ENCODE measurements at regions not wholly inside any gene's neighbourhood (a gene's known extent, or its start where the extent isn't known, plus 50 kb on each side); places are given as distances from the start of the nearest gene placed in this dataset.
"Not testable (repeated sequence)": the region's sequence is repeated elsewhere in the genome, so short reads cannot be mapped to it uniquely, and the experiment has no call there.

- TF ChIP-seq, protein P1, sequence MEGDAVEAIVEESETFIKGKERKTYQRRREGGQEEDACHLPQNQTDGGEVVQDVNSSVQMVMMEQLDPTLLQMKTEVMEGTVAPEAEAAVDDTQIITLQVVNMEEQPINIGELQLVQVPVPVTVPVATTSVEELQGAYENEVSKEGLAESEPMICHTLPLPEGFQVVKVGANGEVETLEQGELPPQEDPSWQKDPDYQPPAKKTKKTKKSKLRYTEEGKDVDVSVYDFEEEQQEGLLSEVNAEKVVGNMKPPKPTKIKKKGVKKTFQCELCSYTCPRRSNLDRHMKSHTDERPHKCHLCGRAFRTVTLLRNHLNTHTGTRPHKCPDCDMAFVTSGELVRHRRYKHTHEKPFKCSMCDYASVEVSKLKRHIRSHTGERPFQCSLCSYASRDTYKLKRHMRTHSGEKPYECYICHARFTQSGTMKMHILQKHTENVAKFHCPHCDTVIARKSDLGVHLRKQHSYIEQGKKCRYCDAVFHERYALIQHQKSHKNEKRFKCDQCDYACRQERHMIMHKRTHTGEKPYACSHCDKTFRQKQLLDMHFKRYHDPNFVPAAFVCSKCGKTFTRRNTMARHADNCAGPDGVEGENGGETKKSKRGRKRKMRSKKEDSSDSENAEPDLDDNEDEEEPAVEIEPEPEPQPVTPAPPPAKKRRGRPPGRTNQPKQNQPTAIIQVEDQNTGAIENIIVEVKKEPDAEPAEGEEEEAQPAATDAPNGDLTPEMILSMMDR (IDR thresholded peaks at IDR 0.05; ENCODE audit: low read depth, low read length, missing control alignments): no peak
- in situ Hi-C loops (cut with HindIII; ENCODE audit: low pct_ligation_motif_present, low sequenced_read_pairs): no loop called here
- Histone ChIP-seq H3K27me3 (replicated peaks) (no peaks in the 10 kb centered on the region), H3K36me3 (replicated peaks) (no peaks in the 10 kb centered on the region), H3K4me3 (ENCODE audit: low read depth, low read length) (no peak overlapping the region), H3K27ac (no peak overlapping the region)
- DNase-seq: no peak
Measured at GRCh38 chr1:143672983-143673382, 298.8 kb downstream of the FAM72C start.

- Histone ChIP-seq H3K27ac (no peak overlapping the region), H3K36me3 (replicated peaks) (no peaks in the 10 kb centered on the region), H3K27me3 (replicated peaks) (no peaks in the 10 kb centered on the region), H3K4me3 (ENCODE audit: low read depth, low read length) (no peak overlapping the region)
- in situ Hi-C loops (cut with HindIII; ENCODE audit: low pct_ligation_motif_present, low sequenced_read_pairs): no loop called here
- TF ChIP-seq, protein P1 (IDR thresholded peaks at IDR 0.05; ENCODE audit: low read depth, low read length, missing control alignments): no peak
- DNase-seq: no peak
Measured at GRCh38 chr1:143667730-143668129, 304.1 kb downstream of the FAM72C start.

- Histone ChIP-seq H3K4me3 (ENCODE audit: low read depth, low read length) (no peak overlapping the region), H3K27me3 (replicated peaks) (no peaks in the 10 kb centered on the region), H3K27ac (no peak overlapping the region), H3K36me3 (replicated peaks) (no peaks in the 10 kb centered on the region)
- TF ChIP-seq, protein P1 (IDR thresholded peaks at IDR 0.05; ENCODE audit: low read depth, low read length, missing control alignments): no peak
- in situ Hi-C loops (cut with HindIII; ENCODE audit: low pct_ligation_motif_present, low sequenced_read_pairs): no loop called here
- no peak for DNase-seq
Measured at GRCh38 chr1:143666851-143667250, 304.9 kb downstream of the FAM72C start.

GRCh38 chr1:143665606-143666005, 306.2 kb downstream of the FAM72C start:
- Histone ChIP-seq H3K4me3 (ENCODE audit: low read depth, low read length) (no peak overlapping the region), H3K27ac (no peak overlapping the region), H3K27me3 (replicated peaks) (no peaks in the 10 kb centered on the region), H3K36me3 (replicated peaks) (no peaks in the 10 kb centered on the region)
- DNase-seq: no peak
- TF ChIP-seq, protein P1 (IDR thresholded peaks at IDR 0.05; ENCODE audit: low read depth, low read length, missing control alignments): no peak
- in situ Hi-C loops (cut with HindIII; ENCODE audit: low pct_ligation_motif_present, low sequenced_read_pairs): no loop called here

- in situ Hi-C loops (cut with HindIII; ENCODE audit: low pct_ligation_motif_present, low sequenced_read_pairs); H3K27ac ChIP-seq; H3K4me3 ChIP-seq (ENCODE audit: low read depth, low read length); H3K36me3 ChIP-seq (replicated peaks); H3K27me3 ChIP-seq (replicated peaks); DNase-seq: not testable (repeated sequence)
Measured at GRCh38 chr1:143663056-143663455, 308.7 kb downstream of the FAM72C start.

DNA sequence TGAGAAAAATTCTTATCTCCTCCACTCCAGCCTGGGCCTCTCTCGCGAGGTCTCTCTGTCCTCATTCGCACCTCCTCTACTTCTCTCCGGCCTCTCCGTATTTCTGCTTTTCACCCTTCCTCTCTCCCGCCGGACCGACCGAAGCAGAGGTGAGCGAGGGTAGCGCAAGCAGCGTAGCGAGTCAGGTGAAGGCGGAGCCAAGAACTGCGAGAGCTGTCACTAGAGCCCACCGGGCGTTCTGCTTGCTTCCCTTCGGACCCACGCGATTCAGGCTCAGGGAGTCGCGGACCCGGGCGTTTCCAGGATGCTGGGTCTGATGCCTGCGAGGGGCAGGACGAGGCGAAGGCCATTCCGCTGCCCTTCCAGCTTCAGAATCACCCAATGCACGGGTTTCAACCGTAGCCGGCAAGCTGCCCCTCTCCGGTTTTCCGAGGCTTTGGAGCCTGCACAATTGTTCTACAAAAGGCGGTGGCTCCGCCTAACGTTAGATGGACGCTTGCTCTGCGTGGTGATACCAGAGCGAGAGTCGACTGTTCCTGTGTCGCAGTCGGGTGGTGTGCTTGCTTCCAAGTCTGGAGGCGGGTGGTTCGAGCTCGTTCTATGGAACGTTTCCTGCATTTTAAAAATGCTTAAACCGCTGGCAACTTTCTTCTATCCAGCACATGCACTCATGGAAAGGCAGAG, 310.2 kb downstream of the FAM72C start:
- H3K4me3 ChIP-seq (ENCODE audit: low read depth, low read length): no peak overlapping the region
- no peak for DNase-seq
- no peaks in the 10 kb centered on the region for H3K27me3 ChIP-seq (replicated peaks)
- no peaks in the 10 kb centered on the region for H3K36me3 ChIP-seq (replicated peaks)
- no peak overlapping the region for H3K27ac ChIP-seq
- in situ Hi-C loops (cut with HindIII; ENCODE audit: low pct_ligation_motif_present, low sequenced_read_pairs): no loop called here
- TF ChIP-seq, protein P1 (IDR thresholded peaks at IDR 0.05; ENCODE audit: low read depth, low read length, missing control alignments): no peak
